GM18505 (cell line): ENCODE measurements at regions not wholly inside any gene's neighbourhood (a gene's known extent, or its start where the extent isn't known, plus 50 kb on each side); places are given as distances from the start of the nearest gene placed in this dataset.
"Not testable (repeated sequence)": the region's sequence is repeated elsewhere in the genome, so short reads cannot be mapped to it uniquely, and the experiment has no call there.

Experiments
- ATAC-seq: cut with Tn5 transposase; IDR thresholded peaks from one replicate; pipeline ENCODE4 v1.9.1; 2021; ENCODE audit not compliant: unreplicated experiment
- POLR2A ChIP-seq: IDR thresholded peaks from 4 replicates; pipeline ENCODE4 v1.6.1; 2011; ENCODE audit warnings: borderline replicate concordance; ENCODE audit not compliant: insufficient read depth, insufficient read length; ENCODE audit errors: extremely low read depth

DNA sequence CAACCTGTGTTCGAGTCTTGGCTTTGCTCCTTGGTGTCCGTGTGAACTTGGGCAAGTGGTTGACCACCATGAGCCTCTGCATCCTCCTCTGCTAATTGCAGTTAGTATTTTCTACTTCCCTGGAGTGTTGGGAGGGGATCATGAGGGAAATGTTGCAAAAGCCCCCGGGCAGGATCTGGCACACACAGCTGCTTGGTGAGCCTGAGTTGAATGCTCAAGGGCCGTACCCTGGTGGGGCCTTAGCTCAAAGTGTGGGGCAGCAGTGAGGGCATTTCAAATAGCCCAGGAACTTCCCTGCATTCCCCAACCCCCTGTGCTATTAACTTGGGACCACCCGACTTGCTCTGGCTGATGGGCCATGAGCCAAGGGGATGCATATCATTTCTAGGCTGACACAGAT lies 94.9 kb upstream of the SLC6A11 start:
- no peak for ATAC-seq
- TF ChIP-seq POLR2A = no peak

DNA sequence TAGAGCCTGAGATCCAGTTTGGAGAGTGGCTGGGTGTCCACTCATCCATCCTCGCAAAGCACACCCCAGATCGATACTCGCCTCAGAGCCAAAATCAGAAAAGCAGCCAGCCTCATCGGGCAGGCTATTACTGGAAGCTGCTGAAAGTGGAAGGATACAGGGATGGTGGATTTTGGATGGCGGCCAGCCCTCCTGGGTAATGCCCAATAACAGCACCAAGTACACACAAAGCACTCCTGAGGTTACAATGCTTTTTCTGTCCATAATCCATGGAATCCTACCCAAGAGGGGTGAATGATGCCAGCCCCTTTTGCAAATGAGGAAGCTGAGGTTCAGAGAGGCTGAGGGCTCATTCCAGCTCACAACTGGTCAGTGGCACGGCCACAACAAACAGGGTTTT lies 93.1 kb upstream of the SLC6A11 start:
- ATAC-seq = no peak
- no peak for TF ChIP-seq POLR2A

DNA sequence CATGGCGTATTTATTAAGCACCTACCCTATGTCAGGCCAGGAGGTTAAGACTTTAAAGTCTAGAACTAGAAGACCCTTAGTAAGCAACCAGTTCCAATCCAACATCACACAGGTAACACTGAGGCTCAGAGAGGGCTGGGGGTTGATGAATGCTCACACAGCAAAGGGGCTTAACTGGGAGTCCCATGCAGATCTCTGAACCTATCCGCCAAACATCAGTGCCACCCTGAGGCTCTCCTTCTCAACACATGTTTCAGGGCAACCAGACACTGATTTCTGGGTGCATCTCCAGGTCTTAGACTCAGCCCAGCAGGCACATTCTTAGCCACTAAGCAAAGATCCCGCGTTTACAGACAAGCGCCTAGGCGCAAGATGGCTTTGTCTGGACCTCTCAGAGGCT lies 92.0 kb upstream of the SLC6A11 start:
- TF ChIP-seq POLR2A = no peak
- ATAC-seq = no peak

DNA sequence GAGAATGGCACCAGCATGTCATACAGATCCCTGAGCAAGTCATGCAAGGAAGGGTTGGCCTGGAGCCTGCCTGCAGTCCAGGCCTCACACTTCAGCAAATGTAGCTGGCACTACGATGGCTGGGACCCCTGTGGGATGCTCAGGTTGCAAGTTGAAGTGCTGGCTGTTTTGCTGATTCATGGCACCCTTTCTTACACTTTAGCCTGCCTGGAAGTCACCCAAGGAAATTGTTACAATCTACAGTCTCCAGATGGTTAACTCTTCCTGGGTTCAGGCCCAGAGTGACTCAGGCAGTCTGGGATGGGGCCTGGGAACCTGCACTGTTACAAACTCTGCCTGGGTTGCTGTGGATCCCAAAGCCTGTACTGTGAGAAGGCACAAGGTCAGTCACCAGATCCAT lies 91.0 kb upstream of the SLC6A11 start:
- no peak for ATAC-seq
- TF ChIP-seq POLR2A = no peak

DNA sequence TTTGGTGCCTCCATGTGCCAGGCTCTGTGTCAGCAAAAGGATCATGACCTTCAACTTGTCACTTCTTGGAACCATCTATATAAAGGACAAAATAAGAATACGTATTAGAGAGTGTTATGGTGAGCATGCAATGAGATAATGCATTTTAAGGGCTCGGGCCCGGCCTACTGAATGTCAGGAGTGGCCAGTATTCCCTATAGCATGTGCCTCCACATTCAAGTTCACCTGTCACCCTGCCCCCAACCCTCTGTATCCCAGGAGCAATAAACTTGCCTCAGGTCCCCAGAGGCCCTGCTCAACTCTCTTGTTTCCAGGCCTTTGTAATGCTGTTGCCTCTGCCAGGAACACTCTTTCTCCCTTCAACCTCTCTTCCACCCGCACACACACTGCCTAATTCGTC lies 90.2 kb upstream of the SLC6A11 start:
- ATAC-seq = no peak
- TF ChIP-seq POLR2A = no peak

DNA sequence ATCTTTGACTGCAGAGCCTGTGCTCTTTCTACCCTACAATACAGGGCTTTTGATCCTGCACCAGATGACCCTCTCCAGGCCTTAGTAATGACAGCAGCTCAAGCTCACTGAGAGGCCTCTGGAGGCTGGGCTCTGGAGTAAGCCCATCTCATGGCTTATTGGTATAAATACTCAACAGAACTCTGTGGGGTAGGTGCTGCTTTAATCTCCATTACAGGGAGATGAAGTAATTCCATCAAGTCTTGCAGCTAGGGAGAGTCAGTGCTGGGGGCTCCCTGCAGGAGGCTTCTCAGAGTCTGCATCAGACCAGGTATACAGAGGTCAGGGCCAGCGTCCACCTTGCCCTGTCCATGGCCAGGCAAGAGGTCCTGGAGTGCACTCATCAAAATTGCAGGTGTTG lies 89.2 kb upstream of the SLC6A11 start:
- TF ChIP-seq POLR2A = no peak
- ATAC-seq = no peak

DNA sequence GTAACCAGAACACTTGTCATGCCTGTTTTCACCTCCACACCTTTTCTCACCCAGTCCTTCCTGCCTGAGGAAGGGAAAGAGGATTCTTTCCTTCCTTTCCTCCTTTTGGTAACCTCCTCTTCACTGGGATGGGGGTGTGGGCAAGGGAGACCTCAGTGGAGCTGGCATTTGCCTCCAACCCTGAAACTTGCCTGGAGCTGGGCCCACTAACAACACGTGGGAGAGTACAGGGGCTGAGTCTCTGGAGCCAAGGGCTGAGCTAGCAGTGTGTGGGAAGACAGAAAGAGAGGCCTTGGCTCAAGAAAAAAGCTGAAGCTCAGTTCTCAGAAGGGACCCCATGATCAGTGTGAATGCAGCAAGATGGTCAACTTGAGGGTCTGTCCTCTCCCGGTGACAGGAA lies 86.6 kb upstream of the SLC6A11 start:
- ATAC-seq = no peak
- no peak for TF ChIP-seq POLR2A

DNA sequence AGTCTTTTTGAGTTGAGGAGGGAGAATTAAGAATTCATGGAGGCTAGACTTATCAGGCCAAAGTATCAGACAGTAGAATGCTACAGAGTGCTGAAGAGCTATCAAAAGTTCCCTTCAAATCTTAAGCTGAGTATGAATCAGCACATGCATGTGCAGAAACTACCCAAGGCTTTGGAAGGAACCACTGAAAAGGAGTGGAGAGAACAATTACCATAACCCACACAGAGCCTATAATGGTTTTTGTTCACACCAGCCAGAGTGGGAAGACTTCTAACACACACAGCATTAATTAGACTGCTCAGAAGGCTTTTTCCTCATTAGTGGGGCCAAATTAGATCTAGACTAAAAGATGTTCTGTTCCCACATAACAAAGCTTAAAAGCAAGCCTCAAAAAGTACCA lies 83.7 kb upstream of the SLC6A11 start:
- TF ChIP-seq POLR2A = no peak
- ATAC-seq = no peak

DNA sequence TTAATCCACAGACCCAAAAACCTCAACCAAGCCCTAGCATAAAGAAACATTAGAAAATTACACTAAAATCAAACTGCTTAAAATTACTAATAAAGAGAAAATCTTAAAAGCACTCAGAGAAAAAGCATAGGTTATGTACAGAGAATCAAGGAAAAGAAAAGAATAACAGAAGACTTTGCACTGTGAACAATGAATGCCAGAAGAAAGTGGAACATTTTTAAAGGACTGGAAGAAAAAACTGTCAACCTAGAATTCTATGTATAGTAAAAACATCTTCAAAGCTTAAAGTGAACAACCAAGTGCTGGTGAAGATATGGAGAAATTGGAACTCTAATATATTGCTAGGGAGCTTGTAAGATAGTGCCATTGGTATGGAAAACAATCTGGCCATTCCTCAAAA lies 82.7 kb upstream of the SLC6A11 start:
- TF ChIP-seq POLR2A = no peak

DNA sequence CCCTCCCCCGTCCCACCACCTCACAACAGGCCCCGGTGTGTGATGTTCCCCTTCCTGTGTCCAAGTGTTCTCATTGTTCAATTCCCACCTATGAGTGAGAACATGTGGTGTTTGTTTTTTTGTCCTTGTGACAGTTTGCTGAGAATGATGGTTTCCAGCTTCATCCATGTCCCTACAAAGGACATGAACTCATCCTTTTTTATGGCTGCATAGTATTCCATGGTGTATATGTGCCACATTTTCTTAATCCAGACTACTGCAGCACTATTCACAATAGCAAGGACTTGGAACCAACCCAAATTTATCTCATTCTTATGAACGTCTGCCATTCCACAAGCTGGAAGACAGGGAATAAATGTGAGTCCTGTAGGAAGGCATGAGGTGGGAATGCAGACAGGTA lies 79.6 kb upstream of the SLC6A11 start:
- ATAC-seq = not testable (repeated sequence)

More for the DNA sequence above, 82.7 kb upstream of the SLC6A11 start:
- no peak for ATAC-seq

DNA sequence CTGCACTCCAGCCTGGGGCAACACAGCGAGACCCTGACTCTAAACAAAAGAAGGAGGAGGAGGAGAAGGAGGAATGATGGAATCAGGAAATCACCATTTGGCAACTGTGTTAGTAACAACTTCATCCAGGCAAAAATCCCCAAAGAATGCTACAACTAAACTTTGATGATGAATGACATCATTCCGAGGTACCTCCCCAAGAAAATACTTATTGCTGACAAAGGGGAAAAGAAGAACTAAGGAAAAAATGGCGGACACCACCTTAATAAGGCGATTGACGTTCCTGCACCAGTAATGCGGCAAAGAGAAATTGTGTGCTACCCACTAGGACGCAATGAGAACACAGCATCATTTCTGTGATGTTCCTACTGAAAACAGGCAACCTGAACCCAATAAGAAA lies 78.2 kb upstream of the SLC6A11 start:
- no peak for TF ChIP-seq POLR2A
- ATAC-seq = no peak

DNA sequence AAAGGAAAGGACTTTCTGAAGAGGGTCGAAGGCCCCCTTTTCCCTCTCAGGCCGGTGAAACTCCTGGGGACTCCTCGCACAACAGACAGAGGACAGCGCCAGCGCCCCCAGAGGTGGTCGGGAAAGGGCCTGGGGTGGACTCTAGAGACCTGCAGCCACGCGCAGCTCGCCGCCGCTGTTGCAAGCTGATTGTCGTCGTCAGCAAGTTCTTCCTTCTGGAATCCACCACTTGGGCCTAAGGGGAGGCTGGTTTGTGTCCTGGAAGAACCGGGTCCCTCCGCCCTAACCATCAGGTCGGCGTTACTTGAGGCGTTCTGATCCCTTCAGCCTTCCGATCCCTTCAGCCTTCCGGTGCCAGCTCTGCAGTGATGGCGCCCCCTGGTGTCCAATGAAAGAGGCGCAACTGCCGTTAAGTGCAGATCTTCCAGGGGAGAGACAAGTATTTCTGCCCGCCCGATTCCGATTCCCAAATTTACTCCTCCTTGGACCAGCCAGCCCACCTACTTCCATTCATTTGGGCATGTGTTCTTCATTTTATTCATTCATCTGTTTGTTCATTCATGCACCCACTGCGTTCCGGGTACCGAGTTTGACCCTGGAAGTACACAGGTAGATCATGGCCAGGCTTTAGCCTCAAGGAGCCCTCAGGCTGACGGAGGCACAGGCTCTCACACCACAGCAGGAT lies 77.2 kb upstream of the SLC6A11 start:
- ATAC-seq = no peak
- TF ChIP-seq POLR2A = no peak

DNA sequence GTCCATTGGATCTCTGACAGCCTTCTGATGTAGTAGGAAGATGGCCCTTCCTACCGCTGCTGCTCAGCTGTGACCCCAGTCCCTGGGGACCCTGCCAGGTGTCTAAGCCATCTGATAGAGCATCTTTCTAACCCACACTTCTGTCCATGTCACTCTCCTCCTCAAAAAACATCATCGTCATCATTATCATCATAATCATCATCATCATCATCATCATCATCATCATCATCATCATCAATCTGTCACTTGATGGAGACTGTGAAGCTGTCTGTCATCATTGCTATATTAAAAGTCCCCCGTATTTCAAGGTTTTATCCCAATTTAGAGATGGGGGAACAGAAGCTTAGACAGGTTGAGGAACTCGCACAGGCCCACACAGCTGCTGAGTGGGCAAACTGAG lies 75.1 kb upstream of the SLC6A11 start:
- no peak for TF ChIP-seq POLR2A

DNA sequence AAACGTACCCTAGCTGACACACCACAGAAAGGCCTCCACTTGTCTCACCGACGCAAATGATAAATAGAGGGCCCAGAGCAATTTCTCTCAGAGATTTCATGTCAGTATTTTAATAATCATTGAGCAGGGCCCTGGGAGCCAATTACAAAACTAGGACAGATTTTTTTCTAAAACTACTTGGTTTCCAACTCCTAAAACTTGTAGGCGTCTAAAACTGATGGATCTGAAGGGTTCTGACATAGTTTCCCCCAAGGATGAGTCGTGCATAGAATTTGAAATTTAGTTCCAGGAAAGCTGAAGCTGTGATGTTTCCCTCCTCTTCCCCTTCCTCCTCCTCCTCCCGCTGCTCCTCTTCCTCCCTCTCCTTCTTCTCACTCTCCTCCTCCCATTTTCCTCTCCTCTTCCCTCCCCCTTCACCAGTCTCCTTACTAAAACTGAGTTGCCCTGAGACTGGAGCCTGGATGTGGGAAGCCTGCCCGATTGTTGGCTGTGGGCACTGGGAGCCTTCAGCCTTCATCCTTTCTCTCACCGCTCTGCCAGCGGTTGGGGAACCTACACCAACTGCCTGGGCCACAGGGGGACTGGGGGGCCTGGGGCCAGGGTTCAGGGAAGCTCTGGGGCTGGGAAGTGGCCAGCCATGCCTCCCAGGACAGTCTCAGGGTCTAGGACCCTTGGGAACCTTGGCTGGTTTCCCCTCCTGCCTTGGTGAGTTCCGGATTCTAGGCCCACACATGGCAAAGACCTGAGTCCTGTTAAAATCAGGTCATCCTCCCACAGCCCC lies 73.9 kb upstream of the SLC6A11 start:
- ATAC-seq = no peak
- TF ChIP-seq POLR2A = no peak

More for the DNA sequence above, 75.1 kb upstream of the SLC6A11 start:
- no peak for ATAC-seq
